GM12878 (cell line): ENCODE measurements at regions not wholly inside any gene's neighbourhood (a gene's known extent, or its start where the extent isn't known, plus 50 kb on each side); places are given as distances from the start of the nearest gene placed in this dataset.

Source experiments
- ATAC-seq: fragments of 200-7000 bp; cut with Tn5 transposase; 3 replicates; pipeline ENCODE4 v1.9.1; 2020; ENCODE audit warnings: mild to moderate bottlenecking, moderate library complexity
- BruUV-seq: library from RNA; stranded (reverse); fragments of 400-500 nt; replicated peaks from 2 replicates; lab custom pipeline; 2021; lab: Mats Ljungman, UMichigan
- CTCF ChIA-PET: fragments of 300-600 bp; sonication (Branson Sonifier 250); formaldehyde crosslinking; extraction: SDS; loops from one replicate; lab custom pipeline; 2021; ENCODE audit warnings: inconsistent platforms; lab: Yijun Ruan, JAX
- POLR2A ChIA-PET: fragments of 350-600 bp; formaldehyde crosslinking; extraction: SDS; loops from one replicate; lab custom pipeline; 2021; ENCODE audit warnings: inconsistent platforms; lab: Charles Lee
- RAD21 ChIA-PET: fragments of 300-600 bp; sonication (Branson Sonifier 250); formaldehyde crosslinking; loops from one replicate; lab custom pipeline; 2023; ENCODE audit warnings: antibody characterized with exemption; ENCODE audit not compliant: unreplicated experiment; lab: Charles Lee
- SMC1A ChIA-PET: fragments of 300-600 bp; sonication (Branson Sonifier 250); formaldehyde crosslinking; loops from one replicate; lab custom pipeline; 2023; ENCODE audit not compliant: unreplicated experiment, uncharacterized antibody; lab: Charles Lee
- DNase-seq: peaks from one replicate; pipeline ENCODE4 v3.0.0-alpha.2; 2011; ENCODE audit warnings: low read depth, low spot score
- FAIRE-seq: peaks from 3 replicates; lab custom pipeline; 2011; peaks lifted over from hg19 to GRCh38; lab: Jason Lieb, UNC
- H2AFZ ChIP-seq: 2 replicates; pipeline ENCODE4 v1.6.0; 2011; ENCODE audit warnings: low read depth, low read length, control low read depth; ENCODE audit not compliant: control insufficient read depth
- H3K27ac ChIP-seq: 2 replicates; pipeline ENCODE4 v1.5.1; 2011; ENCODE audit warnings: control low read depth; ENCODE audit not compliant: control insufficient read depth, insufficient read depth
- H3K27me3 ChIP-seq, 2 experiments: replicated peaks in 1 of 2; 2 replicates each; pipeline versions ENCODE4 v1.6.0 to v1.6.1; 2011; ENCODE audit warnings: low read length in 1 of 2; ENCODE audit not compliant: control insufficient read depth in 2 of 2, insufficient read depth in 2 of 2
- H3K36me3 ChIP-seq, 2 experiments: 2 replicates each; pipeline ENCODE4 v1.5.1; 2011; ENCODE audit warnings: low read length in 1 of 2; ENCODE audit not compliant: control insufficient read depth in 2 of 2, insufficient read depth in 2 of 2
- H3K4me1 ChIP-seq: 2 replicates; pipeline ENCODE4 v1.6.1; 2011; ENCODE audit warnings: mild to moderate bottlenecking, low read length, moderate library complexity, mixed read lengths; ENCODE audit not compliant: control insufficient read depth, insufficient read depth
- H3K4me2 ChIP-seq: 2 replicates; pipeline ENCODE4 v1.6.0; 2011; ENCODE audit warnings: control low read depth; ENCODE audit not compliant: control insufficient read depth, insufficient read depth
- H3K4me3 ChIP-seq: fragments of 200-600 bp; sonication (generic); 2 replicates; pipeline ENCODE4 v1.5.1; 2016
- H3K79me2 ChIP-seq: 2 replicates; pipeline ENCODE4 v1.6.0; 2011; ENCODE audit warnings: low read length; ENCODE audit not compliant: control insufficient read depth, insufficient read depth
- H3K9ac ChIP-seq: 2 replicates; pipeline ENCODE4 v1.8.0; 2011; ENCODE audit warnings: low read length, control low read depth, mixed read lengths; ENCODE audit not compliant: control insufficient read depth, insufficient read depth
- H3K9me3 ChIP-seq: replicated peaks from 3 replicates; pipeline ENCODE4 v1.5.1; 2011; ENCODE audit warnings: mild to moderate bottlenecking, low read length; ENCODE audit not compliant: control insufficient read depth, insufficient read depth
- H4K20me1 ChIP-seq: 2 replicates; pipeline ENCODE4 v1.6.0; 2011; ENCODE audit not compliant: control insufficient read depth, insufficient read depth
- BHLHE40 ChIP-seq, 2 experiments: fragments of 450-650 bp in 1 of 2; IDR thresholded peaks; 2 replicates each; pipeline ENCODE4 v1.6.1; 2011 to 2017; ENCODE audit warnings: low read depth in 2 of 2, borderline replicate concordance in 1 of 2, improper control_type of control experiment in 1 of 2, low read length in 1 of 2, mild to moderate bottlenecking in 1 of 2
- CHD2 ChIP-seq: IDR thresholded peaks from 2 replicates; pipeline ENCODE4 v1.6.1; 2011; ENCODE audit warnings: low read depth, low read length, improper control_type of control experiment, borderline replicate concordance
- CTCF ChIP-seq, 3 experiments: IDR thresholded peaks in 2 of 3; conservative IDR thresholded peaks in 1 of 3; 2 replicates each; pipeline ENCODE4 v1.5.1; 2011; ENCODE audit warnings: low read depth in 3 of 3, low read length in 3 of 3, mild to moderate bottlenecking in 3 of 3, control low read depth in 2 of 3, moderate library complexity in 2 of 3, inconsistent platforms in 1 of 3, mixed read lengths in 1 of 3; ENCODE audit not compliant: control insufficient read depth in 2 of 3, insufficient read depth in 1 of 3; ENCODE audit errors: extremely low read depth in 1 of 3
- ETV6 ChIP-seq, 2 experiments: fragments of 450-650 bp in 1 of 2; IDR thresholded peaks in 1 of 2; conservative IDR thresholded peaks in 1 of 2; 2 replicates each; pipeline ENCODE4 v1.6.1; 2014; ENCODE audit warnings: antibody characterized with exemption in 1 of 2, borderline replicate concordance in 1 of 2, low read depth in 1 of 2, mild to moderate bottlenecking in 1 of 2, moderate library complexity in 1 of 2
- IKZF1 ChIP-seq: fragments of 450-650 bp; conservative IDR thresholded peaks from 2 replicates; pipeline ENCODE4 v1.6.1; 2017; ENCODE audit warnings: antibody characterized with exemption, mild to moderate bottlenecking
- JUNB ChIP-seq: IDR thresholded peaks from 2 replicates; pipeline ENCODE4 v1.6.1; 2016; ENCODE audit warnings: antibody characterized with exemption, mild to moderate bottlenecking
- NR2C1 ChIP-seq: fragments of 450-650 bp; IDR thresholded peaks from 2 replicates; pipeline ENCODE4 v1.6.1; 2017; ENCODE audit warnings: antibody characterized with exemption, mild to moderate bottlenecking, moderate library complexity
- NR2F1 ChIP-seq: fragments of 450-650 bp; conservative IDR thresholded peaks from 2 replicates; pipeline ENCODE4 v1.6.1; 2017; ENCODE audit warnings: mild to moderate bottlenecking
- POLR2AphosphoS2 ChIP-seq: IDR thresholded peaks from 2 replicates; pipeline ENCODE4 v1.6.1; 2011; ENCODE audit warnings: low read depth, mild to moderate bottlenecking, low read length, improper control_type of control experiment, moderate library complexity
- SPI1 ChIP-seq: IDR thresholded peaks from 2 replicates; pipeline ENCODE4 v1.6.1; 2011; ENCODE audit warnings: low read depth, mild to moderate bottlenecking, low read length, moderate library complexity, borderline replicate concordance; ENCODE audit not compliant: insufficient read depth
- SREBF1 ChIP-seq: IDR thresholded peaks from 2 replicates; pipeline ENCODE4 v1.6.1; 2012; ENCODE audit warnings: mild to moderate bottlenecking, low read length
- TCF12 ChIP-seq: IDR thresholded peaks from 2 replicates; pipeline ENCODE4 v1.6.1; 2011; ENCODE audit warnings: low read depth, mild to moderate bottlenecking, low read length
- ZBED1 ChIP-seq: IDR thresholded peaks from 2 replicates; pipeline ENCODE4 v1.6.1; 2016; ENCODE audit warnings: borderline replicate concordance
- ZNF592 ChIP-seq: fragments of 450-650 bp; IDR thresholded peaks from 2 replicates; pipeline ENCODE4 v1.6.1; 2017; ENCODE audit warnings: mild to moderate bottlenecking, moderate library complexity
- WGBS: methylation state at CpG from one replicate; pipeline ENCODE4 v1.1.6; 2016; ENCODE audit warnings: low lambda C conversion rate; ENCODE audit not compliant: insufficient replicate concordance, insufficient coverage; ENCODE audit errors: missing lambda C conversion rate; 5-methylcytosine and 5-hydroxymethylcytosine counted together
- in situ Hi-C: fragments of 300-500 bp; cut with MboI; formaldehyde crosslinking; loops from 9 replicates; pipeline ENCODE4 v1.14.3; 2018; ENCODE audit warnings: mixed read lengths
- intact Hi-C: fragments of 100-400 bp; cut with micrococcal nuclease; formaldehyde crosslinking; loops from one replicate; pipeline ENCODE4 v1.14.2; 2022; ENCODE audit not compliant: unreplicated experiment

- no peak for TF ChIP-seq CTCF (IDR thresholded peaks at IDR 0.05 in 2 of 3, conservative IDR thresholded peaks at IDR 0.05 in 1 of 3; ENCODE audit: control insufficient read depth in 2 of 3, extremely low read depth in 1 of 3, insufficient read depth in 1 of 3, low read depth in 3 of 3, low read length in 3 of 3)
- TF ChIP-seq JUNB = peak; percentile 94
- TF ChIP-seq NR2F1 = no peak
- TF ChIP-seq IKZF1 = 0 out of 2 replicates have a peak, but pooled peaks have one; percentile 21
- 0 out of 4 replicates have a peak, but pooled peaks have one; percentile 16 to 31 for TF ChIP-seq BHLHE40 (IDR thresholded peaks at IDR 0.05; ENCODE audit: borderline replicate concordance in 1 of 2, low read depth in 2 of 2, low read length in 1 of 2)
- no peak for TF ChIP-seq SREBF1
- no peak for TF ChIP-seq ETV6 (conservative IDR thresholded peaks at IDR 0.05 in 1 of 2, IDR thresholded peaks at IDR 0.05 in 1 of 2; ENCODE audit: borderline replicate concordance in 1 of 2, low read depth in 1 of 2)
- 0 out of 2 replicates have a peak, but pooled peaks have one; percentile 40 for TF ChIP-seq ZBED1
Observed at GRCh38 chr4:36990128-36990872, 254.2 kb upstream of the NWD2 start (continued).

GRCh38 chr4:36997727-36998126 lies 246.8 kb upstream of the NWD2 start:
- no peak overlapping the region for H3K4me2 ChIP-seq
- intact Hi-C loops = no loop called here
- BruUV-seq = no TSS peak
- SMC1A ChIA-PET = interaction anchor here (1.2 kb wide), 2 partner anchors 11 to 19 kb away, joined by 3 read pairs; no protein-coding TSS in a partner anchor
- in situ Hi-C loops = no loop called here
- TF ChIP-seq ZNF592 = no peak
- no peak for TF ChIP-seq POLR2AphosphoS2
- no peak for TF ChIP-seq CHD2
- no peak for TF ChIP-seq NR2C1
- no peak for TF ChIP-seq TCF12
- peak; percentile 74 for TF ChIP-seq SPI1
- ATAC-seq (peak; percentile 90), DNase-seq (no peak), FAIRE-seq (no peak)
- H4K20me1 ChIP-seq = no peaks in the 10 kb centered on the region
- no peak overlapping the region for H3K4me3 ChIP-seq
- H3K27me3 ChIP-seq = no peaks in the 10 kb centered on the region
- H3K79me2 ChIP-seq = no peaks in the 10 kb centered on the region
- no peaks in the 10 kb centered on the region for H3K36me3 ChIP-seq
- no peaks in the 10 kb centered on the region for H3K4me1 ChIP-seq
- WGBS = 14% methylated on average over 3 of the region's 3 CpGs
- no peak overlapping the region for H2AFZ ChIP-seq
- RAD21 ChIA-PET = interaction anchor here (0.6 kb wide), 1 partner anchor 467 kb away, joined by 3 read pairs; no protein-coding TSS in a partner anchor
- no peak overlapping the region for H3K9ac ChIP-seq
- POLR2A ChIA-PET = no interaction called here
- H3K27ac ChIP-seq = no peak overlapping the region
- no peaks in the 10 kb centered on the region for H3K9me3 ChIP-seq
- CTCF ChIA-PET = no interaction called here
